ENCODE measurements at regions not wholly inside any gene's neighbourhood (a gene's known extent, or its start where the extent isn't known, plus 50 kb on each side); places are given as distances from the start of the nearest gene placed in this dataset.

DNA sequence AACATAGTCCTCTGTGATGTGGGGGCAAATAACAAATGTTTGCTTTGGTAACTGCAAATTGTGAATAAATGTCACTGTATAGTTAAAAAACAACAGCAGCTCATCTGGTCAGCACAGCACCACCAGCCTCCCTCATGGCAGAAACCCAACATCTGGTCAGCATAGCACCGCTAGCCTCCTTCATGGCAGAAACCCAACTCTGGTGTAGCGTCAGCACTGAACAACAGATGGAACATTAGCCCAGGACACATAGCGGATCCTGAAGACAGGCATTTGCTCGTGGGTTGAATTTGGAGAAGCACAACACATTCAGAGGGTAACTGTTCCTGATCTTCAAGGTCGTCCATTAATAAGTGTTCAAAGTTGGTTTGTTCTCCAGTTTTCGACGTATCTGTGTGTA is 265.9 kb downstream of the DLL1 start:
- Histone ChIP-seq H3K27me3 (peaks cover 0 to 4% (median 0%) of the 10 kb centered on the region in 4 donors), H3K4me3 (no peak overlapping the region), H3K9me3 (no peaks in the 10 kb centered on the region), H3K36me3 (no peaks in the 10 kb centered on the region), H3K27ac (no peak overlapping the region), H3K4me1 (peaks cover 0 to 29% (median 13%) of the 10 kb centered on the region in 4 donors)
- ATAC-seq (ENCODE audit: low FRiP score in 2 of 2): peak in 1 of 2 donors; percentile 54
- TF ChIP-seq POLR2A (IDR thresholded peaks at IDR 0.05) (no peak), POLR2AphosphoS5 (IDR thresholded peaks at IDR 0.05) (peak in 1 of 2 donors; percentile 29)
- 47 to 56% methylated on average over 7 of the region's 7 CpGs for WGBS, 2 donors
- peak in 1 of 2 donors; percentile 21 for DNase-seq

DNA sequence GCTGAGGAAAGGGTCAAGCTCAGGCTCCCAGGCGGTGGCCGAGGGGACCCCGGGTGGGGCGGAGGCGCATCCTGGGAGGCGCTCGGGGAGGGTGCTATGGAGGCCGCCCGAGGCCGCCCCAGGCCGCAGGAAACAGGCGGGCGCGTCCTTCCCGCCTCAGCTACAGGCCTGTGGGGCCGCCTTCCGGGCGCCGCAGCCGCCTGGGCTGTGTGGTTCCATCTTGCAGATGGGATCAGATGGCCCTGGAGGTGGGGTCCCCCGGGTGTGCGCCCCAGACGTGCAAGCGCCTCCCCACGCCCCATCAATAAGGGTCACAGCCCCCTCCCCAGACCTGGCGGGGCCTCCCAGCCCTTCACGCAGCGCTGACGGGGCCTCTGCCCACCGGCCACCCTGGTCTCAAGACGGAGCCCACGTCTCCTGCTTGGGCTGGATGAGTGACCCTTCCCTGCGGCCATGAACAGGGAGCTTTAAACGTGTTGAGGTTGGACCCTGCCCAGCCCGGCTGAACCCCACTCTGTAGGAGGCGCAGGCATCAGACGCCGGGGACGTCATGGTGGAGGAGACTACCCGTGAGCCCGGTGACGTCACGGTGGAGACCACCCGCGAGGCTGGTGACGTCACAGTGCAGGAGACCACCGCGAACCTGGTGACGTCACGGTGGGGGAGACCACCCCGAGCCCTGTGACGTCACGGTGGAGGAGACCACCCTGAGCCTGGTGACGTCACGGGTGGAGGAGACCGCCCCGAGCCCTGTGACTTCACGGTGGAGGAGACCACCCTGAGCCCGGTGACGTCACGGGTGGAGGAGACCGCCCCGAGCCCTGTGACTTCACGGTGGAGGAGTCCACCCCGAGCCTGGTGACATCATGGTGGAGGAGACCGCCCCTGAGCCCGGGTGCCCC is 267.0 kb downstream of the DLL1 start:
- WGBS, 2 donors: 84 to 88% methylated on average over 42 to 66 of the region's 67 CpGs
- no peak for TF ChIP-seq EP300 (IDR thresholded peaks at IDR 0.05)
- no peak for TF ChIP-seq POLR2A (IDR thresholded peaks at IDR 0.05)
- TF ChIP-seq POLR2AphosphoS5 (IDR thresholded peaks at IDR 0.05): no peak
- TF ChIP-seq, protein P1, sequence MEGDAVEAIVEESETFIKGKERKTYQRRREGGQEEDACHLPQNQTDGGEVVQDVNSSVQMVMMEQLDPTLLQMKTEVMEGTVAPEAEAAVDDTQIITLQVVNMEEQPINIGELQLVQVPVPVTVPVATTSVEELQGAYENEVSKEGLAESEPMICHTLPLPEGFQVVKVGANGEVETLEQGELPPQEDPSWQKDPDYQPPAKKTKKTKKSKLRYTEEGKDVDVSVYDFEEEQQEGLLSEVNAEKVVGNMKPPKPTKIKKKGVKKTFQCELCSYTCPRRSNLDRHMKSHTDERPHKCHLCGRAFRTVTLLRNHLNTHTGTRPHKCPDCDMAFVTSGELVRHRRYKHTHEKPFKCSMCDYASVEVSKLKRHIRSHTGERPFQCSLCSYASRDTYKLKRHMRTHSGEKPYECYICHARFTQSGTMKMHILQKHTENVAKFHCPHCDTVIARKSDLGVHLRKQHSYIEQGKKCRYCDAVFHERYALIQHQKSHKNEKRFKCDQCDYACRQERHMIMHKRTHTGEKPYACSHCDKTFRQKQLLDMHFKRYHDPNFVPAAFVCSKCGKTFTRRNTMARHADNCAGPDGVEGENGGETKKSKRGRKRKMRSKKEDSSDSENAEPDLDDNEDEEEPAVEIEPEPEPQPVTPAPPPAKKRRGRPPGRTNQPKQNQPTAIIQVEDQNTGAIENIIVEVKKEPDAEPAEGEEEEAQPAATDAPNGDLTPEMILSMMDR (IDR thresholded peaks at IDR 0.05): no peak

DNA sequence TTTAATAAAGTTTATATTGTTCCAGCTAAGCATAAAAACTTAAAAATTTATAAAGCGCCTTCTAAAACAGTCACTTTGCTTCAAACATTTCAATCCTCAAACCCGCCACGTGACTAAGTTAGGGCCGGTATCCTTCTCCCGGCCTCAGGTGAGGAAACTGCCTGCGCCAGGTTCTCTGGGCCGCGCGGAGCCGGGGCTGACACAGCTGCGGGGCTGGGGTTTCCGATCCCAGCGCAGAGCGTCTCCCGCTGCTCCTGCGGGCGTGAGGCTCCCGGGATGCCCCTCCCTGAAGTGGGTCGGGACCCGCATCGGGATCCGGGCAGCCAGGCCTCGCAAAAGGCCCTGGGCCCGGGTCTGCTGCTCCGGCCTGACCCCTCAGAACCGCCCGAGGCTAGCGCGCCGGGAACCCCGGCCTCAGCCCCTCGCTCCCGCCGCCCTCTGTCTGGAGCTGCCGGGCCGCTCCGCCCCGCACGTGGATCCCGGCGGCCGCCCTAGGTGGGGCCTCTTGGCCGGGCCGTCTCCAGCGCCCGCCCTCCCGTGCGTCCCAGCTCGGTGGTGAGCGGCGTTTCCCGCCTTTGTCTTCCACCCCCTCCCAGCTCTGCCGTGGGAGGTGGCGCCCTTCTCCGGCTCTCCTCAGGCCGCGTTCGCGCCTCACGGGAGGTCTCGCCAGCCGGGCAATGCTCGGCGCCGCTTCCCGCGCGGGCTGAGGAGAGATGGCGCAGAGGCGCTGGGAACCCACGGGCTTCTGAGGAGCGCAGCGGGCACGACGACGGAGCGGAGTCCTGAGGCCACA is 267.9 kb downstream of the DLL1 start:
- peak; percentile 26 to 86 for DNase-seq
- Histone ChIP-seq H3K36me3 (no peaks in the 10 kb centered on the region), H3K4me3 (peak overlapping the region in 2 of 4 donors; percentile 0 to 6), H3K27ac (peak overlapping the region in 1 of 4 donors; percentile 26), H3K4me1 (peaks cover 0 to 29% (median 13%) of the 10 kb centered on the region in 4 donors), H3K9me3 (no peaks in the 10 kb centered on the region), H3K27me3 (peaks cover 0 to 4% (median 0%) of the 10 kb centered on the region in 4 donors)
- ATAC-seq (ENCODE audit: low FRiP score in 2 of 2): peak in 1 of 2 donors; percentile 40
- WGBS, 2 donors: 46 to 72% methylated on average over 22 to 76 of the region's 77 CpGs
- TF ChIP-seq POLR2AphosphoS5 (IDR thresholded peaks at IDR 0.05) (peak in 1 of 2 donors; percentile 11), EP300 (IDR thresholded peaks at IDR 0.05) (no peak)

More for the DNA sequence above, 267.0 kb downstream of the DLL1 start:
- peak in 1 of 2 donors; percentile 7 for ATAC-seq (ENCODE audit: low FRiP score in 2 of 2)
- Histone ChIP-seq H3K9me3 (no peaks in the 10 kb centered on the region), H3K36me3 (no peaks in the 10 kb centered on the region), H3K4me3 (peak overlapping the region in 2 of 4 donors; percentile 0 to 6), H3K4me1 (peaks cover 0 to 29% (median 13%) of the 10 kb centered on the region in 4 donors), H3K27ac (peak overlapping the region in 1 of 4 donors; percentile 26), H3K27me3 (peaks cover 0 to 4% (median 0%) of the 10 kb centered on the region in 4 donors)
- DNase-seq: peak; percentile 18 to 86

DNA sequence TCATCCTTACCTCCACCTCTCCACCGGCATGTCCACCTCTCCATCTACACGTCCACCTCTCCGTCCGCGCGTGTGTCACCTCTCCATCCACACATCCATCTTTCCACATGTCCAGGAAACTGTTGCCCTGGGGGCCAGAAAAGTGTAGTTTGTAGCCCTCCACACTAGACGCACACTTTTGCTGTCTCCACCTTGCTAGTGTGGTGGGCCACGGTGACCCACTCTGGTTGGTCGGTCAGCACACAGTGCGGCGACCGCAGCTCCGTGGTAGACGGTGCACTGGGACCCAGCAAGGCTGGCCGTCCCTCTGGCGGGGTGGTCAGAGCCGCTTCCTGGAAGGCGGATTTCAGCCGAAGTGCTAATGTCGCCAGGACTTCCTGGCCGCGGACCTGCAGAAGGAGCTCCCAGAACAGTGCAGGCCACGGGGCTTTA is 268.6 kb downstream of the DLL1 start:
- DNase-seq (peak; percentile 18 to 58), ATAC-seq (ENCODE audit: low FRiP score in 2 of 2) (no peak)
- no peak overlapping the region for H3K4me3 ChIP-seq
- H3K36me3 ChIP-seq: no peaks in the 10 kb centered on the region
- no peaks in the 10 kb centered on the region for H3K9me3 ChIP-seq
- TF ChIP-seq EP300 (IDR thresholded peaks at IDR 0.05): no peak
- TF ChIP-seq POLR2A (IDR thresholded peaks at IDR 0.05): no peak
- TF ChIP-seq, protein P1 (IDR thresholded peaks at IDR 0.05): no peak
- TF ChIP-seq POLR2AphosphoS5 (IDR thresholded peaks at IDR 0.05): no peak
- H3K27me3 ChIP-seq: peaks cover 0 to 4% (median 0%) of the 10 kb centered on the region in 4 donors
- WGBS, 2 donors: 91 to 93% methylated on average over 23 of the region's 23 CpGs
- H3K4me1 ChIP-seq: peaks cover 0 to 29% (median 13%) of the 10 kb centered on the region in 4 donors
- H3K27ac ChIP-seq: no peak overlapping the region

DNA sequence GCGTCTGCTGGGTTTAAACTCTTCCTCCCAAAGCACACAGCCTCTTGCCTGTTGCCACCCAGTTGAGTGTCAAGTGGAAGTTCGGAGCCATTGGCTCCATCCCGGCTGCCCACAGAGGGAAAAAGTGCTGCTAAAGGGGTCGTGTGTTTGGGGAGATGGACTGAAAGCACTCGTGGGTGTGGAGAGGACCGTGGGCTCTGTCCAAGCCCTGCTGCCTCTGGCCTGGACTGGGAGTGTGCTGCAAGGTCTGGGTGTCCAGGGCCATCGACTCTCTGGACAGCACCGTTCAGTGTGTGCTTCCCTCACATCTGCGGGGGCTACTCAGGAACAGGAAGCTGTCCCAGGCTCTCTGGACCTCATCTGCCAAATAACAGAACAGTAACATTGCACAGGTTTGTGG is 269.3 kb downstream of the DLL1 start:
- TF ChIP-seq EP300 (IDR thresholded peaks at IDR 0.05) (no peak), POLR2A (IDR thresholded peaks at IDR 0.05) (no peak), POLR2AphosphoS5 (IDR thresholded peaks at IDR 0.05) (no peak)
- TF ChIP-seq, protein P1 (IDR thresholded peaks at IDR 0.05): no peak
- no peak overlapping the region for H3K27ac ChIP-seq
- peak in 1 of 2 donors; percentile 9 for DNase-seq

More for the DNA sequence above, 269.3 kb downstream of the DLL1 start:
- Histone ChIP-seq H3K4me3 (no peak overlapping the region), H3K36me3 (no peaks in the 10 kb centered on the region), H3K4me1 (peaks cover 0 to 25% (median 12%) of the 10 kb centered on the region in 4 donors), H3K9me3 (no peaks in the 10 kb centered on the region), H3K27me3 (peaks cover 0 to 4% (median 0%) of the 10 kb centered on the region in 4 donors)
- ATAC-seq (ENCODE audit: low FRiP score in 2 of 2): no peak
- 85 to 97% methylated on average over 9 of the region's 9 CpGs for whole genome bisulfite sequencing, 2 donors

All from upper lobe of left lung (tissue), 6 donors.